Amniotic epithelial cell (primary cell): ENCODE measurements at regions not wholly inside any gene's neighbourhood (a gene's known extent, or its start where the extent isn't known, plus 50 kb on each side); places are given as distances from the start of the nearest gene placed in this dataset.

Experiments used
- DNase-seq: peaks from one replicate; pipeline ENCODE4 v3.0.0-alpha.2; 2010; ENCODE audit warnings: low read depth

GRCh38 chr9:135239100-135239768, 151.8 kb downstream of the OLFM1 start:
- DNase-seq, result no peak

- no peak for DNase-seq
Measured at GRCh38 chr9:135239769-135240141, 152.3 kb downstream of the OLFM1 start.

DNA sequence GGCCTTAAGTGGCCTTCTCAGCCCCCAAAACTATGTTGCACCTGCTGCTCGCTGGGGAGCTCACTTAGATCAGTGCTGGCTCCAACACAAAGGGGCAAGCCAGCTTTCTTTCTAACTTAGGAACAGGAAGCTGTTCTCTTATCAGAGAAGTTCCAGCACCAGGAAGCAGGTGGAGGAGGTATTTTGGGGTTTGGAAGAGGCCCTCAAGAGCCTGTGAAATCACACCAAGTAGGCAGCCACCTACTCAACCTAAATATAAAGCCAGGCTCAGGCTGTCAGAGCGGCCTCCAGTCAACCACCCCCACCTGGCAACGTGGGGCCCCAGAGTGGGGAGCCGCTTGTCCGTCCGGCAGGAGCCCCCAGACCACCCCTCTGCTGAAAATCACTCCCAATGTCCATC, 152.8 kb downstream of the OLFM1 start:
- no peak for DNase-seq

GRCh38 chr9:135240871-135241311, 153.4 kb downstream of the OLFM1 start:
- DNase-seq, result no peak

DNA sequence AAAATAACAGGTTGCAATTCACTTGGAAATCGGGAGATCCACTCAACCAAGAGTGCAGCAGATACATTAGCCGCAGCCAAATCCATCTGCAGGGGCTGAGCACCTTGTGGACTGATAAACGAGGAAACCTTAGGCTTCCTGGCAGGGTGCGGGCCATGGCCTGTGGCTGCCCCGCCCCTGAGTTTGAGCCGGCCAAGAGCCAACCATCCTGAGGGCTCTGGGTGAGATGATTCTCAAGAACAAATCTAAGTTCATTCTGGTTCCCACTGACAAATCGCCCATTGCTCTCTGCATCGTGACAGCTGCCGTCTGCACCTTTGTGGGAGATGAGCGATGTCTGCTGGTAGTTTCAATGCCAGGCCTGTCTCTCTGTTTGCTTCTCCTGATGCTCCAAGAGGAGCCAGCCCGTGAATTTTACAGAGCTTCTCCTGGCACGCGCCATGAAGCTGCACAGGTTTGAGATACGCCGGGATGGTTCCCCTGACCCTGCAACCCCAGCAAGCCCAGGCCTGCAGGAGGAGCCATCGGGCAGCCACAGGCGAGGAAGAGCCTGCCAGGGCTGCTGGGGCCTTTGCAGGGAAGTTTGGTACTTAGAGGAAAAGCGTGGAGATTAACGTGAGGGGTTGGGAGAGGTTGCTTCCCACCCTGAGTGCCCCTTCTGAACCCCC, 154.0 kb downstream of the OLFM1 start:
- no peak for DNase-seq

DNA sequence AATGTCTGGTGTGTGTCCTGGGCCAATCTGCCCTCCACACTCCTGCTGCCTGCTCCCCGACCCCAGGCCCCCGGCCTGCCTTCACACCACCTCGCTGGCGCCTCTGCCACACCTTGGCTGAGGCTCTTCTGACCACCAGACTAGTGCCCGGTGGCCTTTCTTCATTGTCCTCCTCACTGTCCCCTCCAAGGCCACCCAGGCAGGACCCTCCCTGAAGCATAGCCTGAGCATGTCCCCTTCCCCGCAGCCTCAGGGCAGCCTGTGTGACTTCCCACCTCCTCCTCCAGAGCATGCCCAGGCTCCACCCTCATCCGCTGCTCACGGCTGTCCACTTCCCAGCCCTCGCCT, 154.6 kb downstream of the OLFM1 start:
- no peak for DNase-seq

GRCh38 chr9:135242406-135242805, 154.9 kb downstream of the OLFM1 start:
- no peak for DNase-seq

DNA sequence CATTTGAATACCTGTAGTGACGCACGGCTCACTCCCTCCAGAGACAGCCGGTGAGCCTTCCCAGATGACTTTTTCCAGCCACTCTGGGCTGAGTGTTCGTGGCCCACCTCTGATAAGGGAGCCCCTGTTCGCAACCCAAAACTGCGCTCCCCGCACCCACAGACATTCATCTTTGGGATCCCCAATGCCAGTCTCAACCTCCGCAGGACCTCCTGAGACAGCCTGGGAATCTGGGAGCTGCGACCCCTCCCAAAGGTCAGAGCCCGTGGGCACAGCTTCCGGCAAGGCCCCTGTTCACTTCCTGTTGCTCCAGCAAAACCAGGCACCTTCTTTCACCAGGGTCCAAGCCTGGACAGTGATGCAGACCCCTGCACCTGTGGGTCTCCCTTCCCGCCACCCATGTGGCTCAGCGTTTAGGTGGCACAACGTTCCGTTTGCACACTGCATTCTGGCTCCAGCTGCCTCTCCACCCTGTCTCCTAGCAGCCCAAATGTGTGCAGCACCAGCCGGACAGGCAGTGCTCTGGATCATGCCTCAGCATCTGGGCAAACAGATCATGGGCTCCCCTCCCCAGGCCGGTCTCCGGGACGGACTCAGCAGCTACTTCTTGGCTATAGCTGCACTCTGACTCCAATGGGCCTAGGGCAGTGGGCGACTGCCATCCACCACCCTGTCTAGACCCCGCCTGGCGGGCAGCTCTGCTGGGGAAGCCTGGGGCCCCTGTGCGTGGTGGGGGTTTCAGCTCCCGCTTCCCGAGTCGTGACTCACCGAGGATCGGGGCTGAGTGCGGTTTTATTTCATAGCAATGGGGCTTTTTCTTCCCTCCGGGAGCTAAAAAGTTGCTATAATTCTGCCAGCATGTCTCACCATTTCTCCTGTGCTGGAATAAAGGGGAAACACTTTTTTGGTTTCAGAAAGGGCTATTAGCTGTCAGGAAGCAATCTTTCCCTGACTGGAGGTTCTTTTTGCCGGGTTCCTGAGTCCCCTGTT, 156.0 kb downstream of the OLFM1 start:
- DNase-seq, result no peak

- no peak for DNase-seq
Measured at GRCh38 chr9:135244271-135245221, 157.1 kb downstream of the OLFM1 start.

DNA sequence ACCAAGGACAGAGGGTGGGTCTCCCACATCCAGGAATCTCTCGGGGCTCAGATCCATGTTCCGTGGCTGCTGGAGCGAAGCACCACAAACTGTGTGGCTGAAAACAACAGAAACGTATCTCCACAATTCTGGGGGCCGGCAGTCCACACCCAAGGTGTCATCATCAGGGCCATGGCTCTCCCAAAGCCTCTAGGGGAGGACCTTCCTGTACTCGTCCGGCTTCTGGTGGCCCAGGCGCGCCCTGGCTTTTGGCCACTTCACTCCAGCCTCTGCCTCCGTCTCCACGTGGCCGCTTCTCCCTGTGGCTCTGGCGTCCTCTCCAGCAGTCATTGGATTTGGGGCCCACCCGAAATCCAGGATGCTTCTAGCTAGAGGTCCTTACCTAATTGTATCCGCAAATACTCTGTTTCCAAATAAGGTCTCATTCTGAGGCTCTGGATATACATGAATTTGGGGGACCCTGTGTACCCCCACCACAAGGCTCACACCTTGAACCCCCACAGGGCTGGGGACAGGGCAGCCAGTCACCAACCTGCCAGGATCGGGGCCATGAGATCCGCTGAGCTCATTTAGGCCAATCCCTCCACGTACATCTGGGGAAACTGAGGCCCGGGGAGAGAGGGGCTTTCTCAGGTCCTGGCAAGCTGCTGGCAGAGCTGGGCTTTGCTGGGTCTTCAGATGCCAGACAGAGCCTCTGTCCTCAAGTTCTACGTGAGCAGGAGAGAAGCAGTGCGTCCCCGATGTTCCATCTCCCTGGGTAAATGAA, 158.2 kb downstream of the OLFM1 start:
- DNase-seq, result no peak

DNA sequence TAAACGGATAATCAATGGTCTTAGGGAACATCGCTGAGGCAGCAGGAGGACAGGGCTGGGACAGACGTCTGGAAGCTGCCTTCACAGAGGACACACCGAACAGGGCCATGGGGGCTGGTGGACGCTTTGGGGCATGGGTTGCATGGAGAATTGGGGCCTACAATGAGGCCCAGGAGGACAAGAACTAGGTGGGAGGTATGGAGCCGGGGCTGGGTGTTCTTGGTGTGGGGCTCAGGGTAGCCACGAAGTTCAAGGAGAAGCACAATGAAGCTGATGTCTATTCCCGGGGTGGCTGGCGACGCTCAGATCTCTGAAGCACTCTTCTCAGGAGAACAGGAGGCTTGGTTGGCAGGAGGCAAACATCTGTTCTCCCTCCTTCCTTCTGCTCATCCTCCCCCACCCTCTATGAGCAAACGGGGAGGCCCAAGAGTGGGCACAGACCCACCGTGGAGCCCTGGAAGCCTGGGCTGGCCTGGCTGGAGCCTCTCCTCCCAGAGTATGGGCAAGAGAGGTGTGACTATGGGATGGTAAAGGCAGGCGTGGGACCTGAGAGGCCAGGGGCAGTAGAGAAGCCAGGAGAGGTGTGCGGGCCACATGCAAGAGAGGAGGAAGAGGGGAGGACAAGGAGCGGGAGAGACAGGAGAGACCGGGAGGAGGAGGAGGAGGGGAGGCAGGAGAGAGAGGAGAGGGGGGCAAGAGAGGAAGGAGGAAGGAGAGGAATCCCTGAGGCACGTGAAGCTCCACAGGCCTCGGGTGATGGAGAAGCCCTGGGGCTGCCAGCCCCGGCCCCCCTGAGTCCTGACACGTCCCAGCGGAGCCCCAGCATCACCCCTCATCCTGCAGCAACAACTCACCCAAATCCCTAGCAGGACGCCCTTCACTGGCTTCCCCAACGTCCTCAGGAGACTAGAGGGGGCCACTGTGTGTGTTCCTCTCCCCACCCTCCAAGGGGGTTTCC, 159.1 kb downstream of the OLFM1 start:
- no peak for DNase-seq

DNA sequence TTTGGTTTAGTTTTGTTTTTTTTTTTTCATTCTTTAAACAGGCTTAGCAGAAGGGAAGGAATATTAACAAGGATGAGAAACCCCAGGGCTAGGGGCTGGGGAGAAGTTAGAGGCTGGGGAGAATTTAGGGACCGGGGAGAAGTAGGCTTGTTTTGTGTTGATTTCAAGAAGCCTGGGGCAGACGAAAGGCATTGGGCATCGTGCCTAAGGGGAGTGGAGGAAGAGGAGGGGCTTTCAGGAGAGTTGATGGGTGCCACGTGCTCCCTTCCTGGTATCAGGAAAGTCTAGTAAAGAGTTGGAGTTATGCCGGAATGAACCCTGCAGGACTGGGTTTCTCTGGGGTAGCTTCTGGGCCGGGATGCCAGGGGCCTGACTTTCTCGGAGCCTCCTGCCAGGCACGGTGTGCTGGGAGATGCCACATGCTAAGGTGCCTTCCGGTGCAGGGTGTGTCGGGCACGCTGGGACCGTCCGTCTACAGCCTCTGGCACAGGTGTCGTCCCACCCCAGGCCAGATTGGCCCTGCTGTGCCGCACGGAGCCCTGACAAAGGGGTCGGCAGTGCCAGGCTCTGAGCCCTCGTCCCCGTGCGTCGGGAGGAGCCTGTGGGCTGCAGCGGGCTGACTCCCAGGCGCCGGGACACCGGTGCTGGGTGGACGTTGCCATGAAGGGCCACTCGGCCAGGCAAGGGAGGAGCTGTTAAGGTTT, 159.9 kb downstream of the OLFM1 start:
- no peak for DNase-seq

- no peak for DNase-seq
Measured at GRCh38 chr9:135248111-135248510, 160.6 kb downstream of the OLFM1 start.

- DNase-seq, result no peak
Measured at GRCh38 chr9:135248721-135249120, 161.3 kb downstream of the OLFM1 start.

DNA sequence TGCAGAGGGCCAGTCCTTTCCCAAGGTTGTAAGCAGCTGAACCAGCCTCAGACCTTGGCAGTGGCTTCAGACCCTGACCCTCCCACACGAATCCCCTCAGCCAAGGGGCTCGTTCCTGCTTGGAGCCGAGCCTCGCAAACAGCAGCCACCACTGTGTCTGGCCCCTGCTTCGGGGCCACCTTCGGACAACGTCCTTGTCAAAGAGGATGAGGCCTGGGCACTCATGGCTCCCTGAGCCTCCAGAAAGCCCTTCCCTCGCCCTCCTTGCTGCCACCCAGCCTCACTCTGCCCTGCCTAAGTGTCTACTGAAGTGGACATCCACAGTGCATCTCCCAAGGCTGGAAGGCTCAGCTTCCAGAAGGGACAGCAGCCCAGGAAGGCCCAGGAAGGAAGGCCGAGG, 161.7 kb downstream of the OLFM1 start:
- no peak for DNase-seq

- no peak for DNase-seq
Measured at GRCh38 chr9:135249711-135250110, 162.2 kb downstream of the OLFM1 start.

DNA sequence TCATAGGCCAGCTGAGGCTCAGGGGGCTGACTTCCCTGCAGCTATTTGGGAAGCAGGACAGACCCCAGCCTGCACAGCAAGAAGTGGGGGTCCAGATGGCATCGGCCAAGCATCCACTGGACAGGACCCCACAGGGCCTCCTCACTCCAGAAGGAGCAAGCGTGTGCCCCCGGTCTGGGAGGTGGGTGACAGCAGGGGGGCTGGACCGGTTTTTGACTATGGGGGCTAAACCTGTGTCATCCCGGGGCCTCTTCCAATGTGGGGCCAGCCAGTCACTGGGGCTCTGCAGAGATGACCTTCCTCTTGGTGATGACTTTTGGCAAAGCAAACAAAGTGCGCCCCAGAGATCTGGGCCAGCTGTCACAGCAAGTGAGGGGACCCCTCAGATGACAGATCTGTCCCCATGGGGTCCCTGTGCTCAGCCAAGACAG, 163.9 kb downstream of the OLFM1 start:
- DNase-seq, result no peak

DNA sequence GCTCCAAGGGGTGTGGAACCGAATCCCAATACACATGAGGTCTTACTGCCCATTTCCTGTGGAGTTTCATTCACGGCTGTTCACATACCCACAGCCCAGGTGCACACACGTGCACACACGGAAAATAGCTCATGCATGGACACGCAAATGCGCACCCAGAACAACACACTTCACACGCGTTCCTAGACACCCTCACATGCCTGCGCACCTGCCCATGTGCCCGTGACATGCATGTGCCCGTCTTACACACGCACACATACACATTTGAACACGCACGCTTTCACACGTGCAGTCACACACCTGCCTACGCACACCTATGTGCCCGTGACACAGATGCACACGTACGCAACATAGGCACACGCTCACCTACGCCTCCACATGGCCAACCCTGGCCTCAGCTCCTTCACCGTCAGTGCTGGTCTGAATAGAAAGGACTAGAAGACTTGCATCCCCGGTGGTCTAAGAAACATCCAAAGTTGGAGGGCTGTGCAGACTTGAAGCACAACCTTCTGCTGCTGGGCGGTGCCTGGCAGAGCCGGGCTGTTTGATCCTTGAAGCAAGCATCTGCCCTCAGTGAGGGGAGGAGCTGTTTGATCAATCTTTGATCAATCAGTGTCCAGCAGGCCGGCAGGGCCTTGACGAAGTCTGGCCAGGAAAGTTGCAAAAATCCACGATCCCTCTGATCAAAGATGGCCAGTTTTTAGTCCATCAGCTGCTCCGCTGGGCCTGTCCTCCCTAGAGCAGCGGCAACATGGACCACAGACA, 164.7 kb downstream of the OLFM1 start:
- DNase-seq, result no peak
